ENCODE measurements at regions not wholly inside any gene's neighbourhood (a gene's known extent, or its start where the extent isn't known, plus 50 kb on each side); places are given as distances from the start of the nearest gene placed in this dataset.

GRCh38 chr2:147031897-147032296, 812.9 kb upstream of the ACVR2A start:
- Histone ChIP-seq H3K27ac (ENCODE audit: low read depth, low read length) (no peak overlapping the region), H4K20me1 (ENCODE audit: insufficient read depth) (no peaks in the 10 kb centered on the region), H3K9me2 (ENCODE audit: insufficient read depth) (no peaks in the 10 kb centered on the region), H3K36me3 (ENCODE audit: control insufficient read depth in 1 of 2, insufficient read depth in 2 of 2, low read length in 2 of 2) (no peaks in the 10 kb centered on the region), H3K9ac (ENCODE audit: low read length) (no peak overlapping the region), H3K4me3 (replicated peaks in 1 of 2; ENCODE audit: low read depth in 1 of 2, low read length in 2 of 2) (peak overlapping the region in 1 of 2 experiments; percentile 15; a peak in 1 of 4 replicates), H3K79me2 (ENCODE audit: insufficient read depth, low read length) (no peaks in the 10 kb centered on the region), H3K4me1 (ENCODE audit: control insufficient read depth in 1 of 2, insufficient read depth in 2 of 2, low read length in 2 of 2) (peaks cover 23 to 31% of the 10 kb centered on the region in 2 experiments; a peak in 3 of 4 replicates), H3K9me3 (ENCODE audit: control insufficient read depth in 1 of 2, insufficient read depth in 1 of 2, low read depth in 1 of 2, low read length in 2 of 2) (no peaks in the 10 kb centered on the region), H2AFZ (ENCODE audit: low read depth, low read length, poor library complexity, severe bottlenecking) (peak overlapping the region; percentile 19), H3K27me3 (ENCODE audit: insufficient read depth, low read length) (no peaks in the 10 kb centered on the region), H3K4me2 (ENCODE audit: low read length) (peak overlapping the region; percentile 69)
- RAD21 ChIA-PET (ENCODE audit: low non-redundant PET in 1 of 2, low total read pairs in 2 of 2, uncharacterized antibody in 2 of 2, unreplicated experiment in 2 of 2) = interaction anchor here in 1 of 2 experiments (0.6 kb wide), 1 partner anchor 51 kb away, joined by 3 read pairs; no protein-coding TSS in a partner anchor
- POLR2A ChIA-PET = no interaction called here
- CTCF ChIA-PET = interaction anchor here (3.9 kb wide), 1 partner anchor 13 kb away, joined by 14 read pairs; no protein-coding TSS in a partner anchor
- no TSS peak for BruUV-seq (replicated peaks)
- TF ChIP-seq JUND (IDR thresholded peaks at IDR 0.05) (no peak), MAX (IDR thresholded peaks at IDR 0.05) (no peak), CTCF (IDR thresholded peaks at IDR 0.05 in 2 of 3, conservative IDR thresholded peaks at IDR 0.05 in 1 of 3; ENCODE audit: borderline replicate concordance in 1 of 3, insufficient read depth in 1 of 3, low read depth in 2 of 3, low read length in 2 of 3) (no peak), REST (IDR thresholded peaks at IDR 0.05; ENCODE audit: low read depth) (no peak), TCF7L2 (IDR thresholded peaks at IDR 0.05; ENCODE audit: borderline replicate concordance, extremely low read depth, insufficient read depth, insufficient read length) (no peak), EZH2phosphoT487 (IDR thresholded peaks at IDR 0.05; ENCODE audit: borderline replicate concordance) (no peak), ZFX (IDR thresholded peaks at IDR 0.05) (no peak), POLR2AphosphoS5 (IDR thresholded peaks at IDR 0.05; ENCODE audit: low read depth, low read length) (no peak), ATF3 (IDR thresholded peaks at IDR 0.05) (no peak), EGR1 (IDR thresholded peaks at IDR 0.05; ENCODE audit: low read depth) (no peak), CBX3 (IDR thresholded peaks at IDR 0.05; ENCODE audit: low read depth) (no peak), FOSL1 (IDR thresholded peaks at IDR 0.05; ENCODE audit: low read depth) (no peak), SIN3A (IDR thresholded peaks at IDR 0.05; ENCODE audit: low read depth) (no peak), ZNF274 (IDR thresholded peaks at IDR 0.05; ENCODE audit: low read depth, low read length) (no peak), RAD21 (IDR thresholded peaks at IDR 0.05; ENCODE audit: low read depth) (no peak), SP1 (IDR thresholded peaks at IDR 0.05; ENCODE audit: low read depth) (no peak), POLR2A (IDR thresholded peaks at IDR 0.05; ENCODE audit: borderline replicate concordance, extremely low read depth, insufficient read depth, insufficient read length) (no peak), EZH2 (IDR thresholded peaks at IDR 0.05) (no peak), SRF (IDR thresholded peaks at IDR 0.05; ENCODE audit: low read depth) (no peak)
- DNase-seq (ENCODE audit: low read depth, low spot score) (no peak), ATAC-seq (no peak)
- intact Hi-C loops (cut with micrococcal nuclease) = no loop called here
